ENCODE measurements at regions not wholly inside any gene's neighbourhood (a gene's known extent, or its start where the extent isn't known, plus 50 kb on each side); places are given as distances from the start of the nearest gene placed in this dataset.

GRCh38 chr4:188550296-188550695 is 411.1 kb downstream of the TRIML1 start:
- ChIA-PET CTCF (no interaction called here), POLR2A (no interaction called here)
- H3K4me2 ChIP-seq: no peak overlapping the region
- H3K9me3 ChIP-seq: no peaks in the 10 kb centered on the region
- no peak for TF ChIP-seq FOXS1 (CRISPR knock-in tag; IDR thresholded peaks at IDR 0.05)
- TF ChIP-seq HOXB5 (CRISPR knock-in tag; IDR thresholded peaks at IDR 0.05): no peak
- TF ChIP-seq MAX (IDR thresholded peaks at IDR 0.05): no peak
- TF ChIP-seq POLR2A (IDR thresholded peaks at IDR 0.05; ENCODE audit: low read length): no peak
- no peak for TF ChIP-seq RAD21 (conservative IDR thresholded peaks at IDR 0.05 in 1 of 2, IDR thresholded peaks at IDR 0.05 in 1 of 2)
- no peak for TF ChIP-seq MAZ (IDR thresholded peaks at IDR 0.05; ENCODE audit: borderline replicate concordance, low read depth, low read length)
- TF ChIP-seq PHF8 (IDR thresholded peaks at IDR 0.05; ENCODE audit: borderline replicate concordance, low read depth): no peak
- no peak for TF ChIP-seq POLR2AphosphoS2 (conservative IDR thresholded peaks at IDR 0.05; ENCODE audit: low read length)
- 93% methylated on average over 10 of the region's 10 CpGs for WGBS (ENCODE audit: missing lambda C conversion rate)
- ATAC-seq (no peak), DNase-seq (ENCODE audit: low read depth in 1 of 2, low spot score in 1 of 2) (no peak), FAIRE-seq (no peak)
- no peak overlapping the region for H3K27ac ChIP-seq
- no peak overlapping the region for H3K4me3 ChIP-seq
- H3K4me1 ChIP-seq: no peaks in the 10 kb centered on the region

- 77% methylated on average over 6 of the region's 6 CpGs for WGBS (ENCODE audit: missing lambda C conversion rate)
- ChIA-PET POLR2A (no interaction called here), CTCF (no interaction called here)
- Histone ChIP-seq H3K9me3 (no peaks in the 10 kb centered on the region), H3K27ac (no peak overlapping the region), H3K4me2 (no peak overlapping the region), H3K4me1 (no peaks in the 10 kb centered on the region), H3K4me3 (no peak overlapping the region)
- DNase-seq (ENCODE audit: low read depth in 1 of 2, low spot score in 1 of 2) (no peak), ATAC-seq (no peak), FAIRE-seq (no peak)
- TF ChIP-seq HOXA7 (CRISPR knock-in tag; IDR thresholded peaks at IDR 0.05): no peak
- no peak for TF ChIP-seq ESRRA (IDR thresholded peaks at IDR 0.05; ENCODE audit: borderline replicate concordance, low read length)
- no peak for TF ChIP-seq NR3C1 (IDR thresholded peaks at IDR 0.05)
- no peak for TF ChIP-seq ZC3H11A (IDR thresholded peaks at IDR 0.05)
- TF ChIP-seq HDAC2 (IDR thresholded peaks at IDR 0.05): no peak
- TF ChIP-seq NFE2L2 (conservative IDR thresholded peaks at IDR 0.05; ENCODE audit: low read length): no peak
- TF ChIP-seq JUN (IDR thresholded peaks at IDR 0.05): no peak
- no peak for TF ChIP-seq USF2 (IDR thresholded peaks at IDR 0.05)
- no peak for TF ChIP-seq RNF2 (IDR thresholded peaks at IDR 0.05; ENCODE audit: borderline replicate concordance, low read depth)
- no peak for TF ChIP-seq HOXB13 (CRISPR knock-in tag; IDR thresholded peaks at IDR 0.05; ENCODE audit: low read depth)
- no peak for TF ChIP-seq GATA3 (IDR thresholded peaks at IDR 0.05; ENCODE audit: borderline replicate concordance)
- TF ChIP-seq CBX8 (IDR thresholded peaks at IDR 0.05): no peak
- TF ChIP-seq NPAS2 (CRISPR knock-in tag; IDR thresholded peaks at IDR 0.05; ENCODE audit: borderline replicate concordance): no peak
- no peak for TF ChIP-seq POLR2AphosphoS2 (conservative IDR thresholded peaks at IDR 0.05; ENCODE audit: low read length)
- no peak for TF ChIP-seq SREBF2 (IDR thresholded peaks at IDR 0.05)
- TF ChIP-seq EHF (CRISPR knock-in tag; IDR thresholded peaks at IDR 0.05): no peak
- no peak for TF ChIP-seq FOSB (CRISPR knock-in tag; IDR thresholded peaks at IDR 0.05)
- TF ChIP-seq EP300 (IDR thresholded peaks at IDR 0.05): no peak
- TF ChIP-seq E2F6 (IDR thresholded peaks at IDR 0.05; ENCODE audit: borderline replicate concordance, low read depth): no peak
- no peak for TF ChIP-seq TFCP2L1 (CRISPR knock-in tag; IDR thresholded peaks at IDR 0.05)
Measured at GRCh38 chr4:188551156-188551555, 411.9 kb downstream of the TRIML1 start.

- no peak for DNase-seq (ENCODE audit: low read depth in 1 of 2, low spot score in 1 of 2)
- H3K4me3 ChIP-seq: no peak overlapping the region
- no peak for ATAC-seq
- FAIRE-seq: no peak
- H3K9me3 ChIP-seq: no peaks in the 10 kb centered on the region
- 76% methylated on average over 2 of the region's 2 CpGs for WGBS (ENCODE audit: missing lambda C conversion rate)
- ChIA-PET CTCF (no interaction called here), POLR2A (no interaction called here)
- no peaks in the 10 kb centered on the region for H3K4me1 ChIP-seq
- H3K4me2 ChIP-seq: no peak overlapping the region
- no peak overlapping the region for H3K27ac ChIP-seq
- TF ChIP-seq MAZ (IDR thresholded peaks at IDR 0.05; ENCODE audit: borderline replicate concordance, low read depth, low read length): no peak
- no peak for TF ChIP-seq HDAC2 (IDR thresholded peaks at IDR 0.05)
- no peak for TF ChIP-seq CHD2 (IDR thresholded peaks at IDR 0.05; ENCODE audit: low read length, partially characterized antibody)
- TF ChIP-seq JUNB (IDR thresholded peaks at IDR 0.05): no peak
- TF ChIP-seq NR3C1 (IDR thresholded peaks at IDR 0.05): no peak
- TF ChIP-seq GATA3 (IDR thresholded peaks at IDR 0.05; ENCODE audit: borderline replicate concordance): no peak
- TF ChIP-seq RARB (CRISPR knock-in tag; IDR thresholded peaks at IDR 0.05): no peak
- no peak for TF ChIP-seq RCOR1 (IDR thresholded peaks at IDR 0.05; ENCODE audit: low read depth, low read length)
- no peak for TF ChIP-seq BCL3 (IDR thresholded peaks at IDR 0.05)
- TF ChIP-seq PBX3 (IDR thresholded peaks at IDR 0.05): no peak
- TF ChIP-seq FOXS1 (CRISPR knock-in tag; IDR thresholded peaks at IDR 0.05): no peak
- no peak for TF ChIP-seq ZFP36 (IDR thresholded peaks at IDR 0.05; ENCODE audit: borderline replicate concordance, partially characterized antibody)
- TF ChIP-seq FOSL2 (IDR thresholded peaks at IDR 0.05): no peak
- TF ChIP-seq FOSL2 (CRISPR knock-in tag; IDR thresholded peaks at IDR 0.05): no peak
Measured at GRCh38 chr4:188552741-188553275, 413.6 kb downstream of the TRIML1 start.

Measured in A549 (cell line).